NB4 (cell line): ENCODE measurements at regions not wholly inside any gene's neighbourhood (a gene's known extent, or its start where the extent isn't known, plus 50 kb on each side); places are given as distances from the start of the nearest gene placed in this dataset.

ENCODE experiments used
- CTCF ChIP-seq: IDR thresholded peaks from one replicate; pipeline ENCODE4 v1.5.1; 2012; ENCODE audit warnings: low read depth, low read length
- POLR2A ChIP-seq: IDR thresholded peaks from 2 replicates; pipeline ENCODE4 v1.6.1; 2011; ENCODE audit warnings: mild to moderate bottlenecking; ENCODE audit not compliant: insufficient read length; ENCODE audit errors: extremely low read depth

GRCh38 chr3:110323349-110323748 lies 748.3 kb upstream of the NECTIN3 start:
- TF ChIP-seq POLR2A (no peak), CTCF (no peak)
